ENCODE measurements at regions not wholly inside any gene's neighbourhood (a gene's known extent, or its start where the extent isn't known, plus 50 kb on each side); places are given as distances from the start of the nearest gene placed in this dataset.

DNA sequence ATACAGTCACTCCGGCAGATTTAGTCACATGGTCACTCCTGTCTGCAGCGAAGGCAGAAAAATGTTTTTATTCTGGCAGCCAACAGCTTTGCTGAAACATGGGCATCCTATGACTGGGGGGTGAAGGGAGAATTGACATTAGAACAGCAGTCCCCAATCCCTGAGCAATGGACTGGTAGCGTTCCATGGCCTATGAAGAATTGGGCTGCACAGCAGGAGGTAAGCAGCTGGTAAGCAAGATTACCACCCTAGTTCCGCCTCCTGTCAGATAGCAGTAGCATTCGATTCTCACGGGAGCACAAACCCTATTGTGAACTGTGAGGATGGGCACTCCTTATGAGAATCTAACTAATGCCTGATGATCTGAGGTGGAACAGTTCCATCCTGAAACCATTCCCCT lies 93.1 kb upstream of the FTMT start:
- peak in 2 of 8 experiments; percentile 27 to 31 for ATAC-seq (replicated peaks in 6 of 8)
- no peak overlapping the region for H3K4me3 ChIP-seq
- in situ Hi-C loops (cut with MboI; ENCODE audit: low pct_unique_long_range_greater_than_20kb in 2 of 9, low sequenced_read_pairs in 9 of 9, unreplicated experiment in 9 of 9): no loop called here
- peaks cover 0 to 13% of the 10 kb centered on the region in 2 donors for H3K4me1 ChIP-seq (replicated peaks in 1 of 2)
- H3K27ac ChIP-seq: no peak overlapping the region
- 45 to 100% (median 79%) methylated on average over 1 to 6 of the region's 6 CpGs; no CpG with 5 or more reads in 3 of the 10 experiments for WGBS, 10 experiments

GRCh38 chr5:121762426-121762825 lies 89.3 kb upstream of the FTMT start:
- ATAC-seq (replicated peaks in 6 of 8): no peak
- H3K4me1 ChIP-seq (replicated peaks in 1 of 2): peaks cover 0 to 6% of the 10 kb centered on the region in 2 donors
- 11 to 100% (median 89%) methylated on average over 1 of the region's 1 CpG; no CpG with 5 or more reads in 3 of the 10 experiments for WGBS, 10 experiments
- in situ Hi-C loops (cut with MboI; ENCODE audit: low pct_unique_long_range_greater_than_20kb in 2 of 9, low sequenced_read_pairs in 9 of 9, unreplicated experiment in 9 of 9): no loop called here
- no peak overlapping the region for H3K27ac ChIP-seq
- no peak overlapping the region for H3K4me3 ChIP-seq

DNA sequence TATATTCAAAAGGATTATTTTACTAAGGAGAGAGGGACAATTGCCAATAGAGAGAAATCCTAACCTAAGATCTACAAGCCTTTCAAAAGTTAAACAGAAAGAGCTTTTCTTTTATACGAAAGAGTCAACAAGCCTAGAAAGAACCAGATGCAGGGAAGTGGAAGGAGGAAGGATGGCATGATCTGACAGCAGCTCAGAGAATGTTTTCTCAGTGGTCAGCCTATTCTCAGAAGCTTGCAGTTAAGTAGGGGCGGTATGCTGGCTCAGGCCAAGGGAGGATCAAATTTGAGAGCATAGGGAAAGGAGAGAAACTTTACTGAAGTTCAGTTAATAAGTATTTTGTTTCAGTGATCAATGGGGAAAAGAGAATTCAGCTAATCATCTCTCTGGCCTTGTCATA lies 88.0 kb upstream of the FTMT start:
- in situ Hi-C loops (cut with MboI; ENCODE audit: low pct_unique_long_range_greater_than_20kb in 2 of 9, low sequenced_read_pairs in 9 of 9, unreplicated experiment in 9 of 9): no loop called here
- peak in 1 of 8 experiments; percentile 69 for ATAC-seq (replicated peaks in 6 of 8)
- Histone ChIP-seq H3K4me1 (replicated peaks in 1 of 2) (no peaks in the 10 kb centered on the region), H3K4me3 (no peak overlapping the region), H3K27ac (no peak overlapping the region)
- WGBS, 10 experiments: 17 to 100% (median 74%) methylated on average over 1 to 2 of the region's 2 CpGs

DNA sequence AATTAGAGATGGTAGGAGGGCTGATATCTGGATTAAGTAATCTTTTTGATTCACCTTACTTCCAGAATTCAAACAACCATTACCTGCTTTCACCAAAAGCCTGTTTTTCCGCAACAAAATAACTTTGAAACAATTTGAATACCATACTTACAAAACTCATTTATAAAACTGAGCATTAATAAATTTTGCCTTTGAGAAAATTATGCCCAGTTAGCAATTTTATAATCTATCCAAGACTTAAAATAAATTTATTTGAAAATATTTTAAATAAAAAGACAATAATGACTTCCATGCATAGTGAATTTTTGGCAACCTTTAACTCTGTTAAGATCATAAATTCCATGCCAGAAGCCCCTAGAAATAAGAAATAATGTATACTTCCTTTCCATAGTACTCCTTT lies 71.3 kb upstream of the FTMT start:
- in situ Hi-C loops (cut with MboI; ENCODE audit: low pct_unique_long_range_greater_than_20kb in 2 of 9, low sequenced_read_pairs in 9 of 9, unreplicated experiment in 9 of 9): no loop called here
- no peak overlapping the region for H3K4me3 ChIP-seq
- 0 to 100% (median 100%) methylated on average over 1 of the region's 1 CpG; no CpG with 5 or more reads in 1 of the 10 experiments for WGBS, 10 experiments
- ATAC-seq (replicated peaks in 6 of 8): no peak
- no peak overlapping the region for H3K27ac ChIP-seq
- peaks cover 0 to 2% of the 10 kb centered on the region in 2 donors for H3K4me1 ChIP-seq (replicated peaks in 1 of 2)

GRCh38 chr5:121783700-121784099 lies 68.0 kb upstream of the FTMT start:
- in situ Hi-C loops (cut with MboI; ENCODE audit: low pct_unique_long_range_greater_than_20kb in 2 of 9, low sequenced_read_pairs in 9 of 9, unreplicated experiment in 9 of 9): no loop called here
- Histone ChIP-seq H3K27ac (no peak overlapping the region), H3K4me1 (replicated peaks in 1 of 2) (peaks cover 0 to 2% of the 10 kb centered on the region in 2 donors), H3K4me3 (no peak overlapping the region)
- ATAC-seq (replicated peaks in 6 of 8): no peak
- 0 to 100% (median 83%) methylated on average over 1 to 3 of the region's 3 CpGs for WGBS, 10 experiments

DNA sequence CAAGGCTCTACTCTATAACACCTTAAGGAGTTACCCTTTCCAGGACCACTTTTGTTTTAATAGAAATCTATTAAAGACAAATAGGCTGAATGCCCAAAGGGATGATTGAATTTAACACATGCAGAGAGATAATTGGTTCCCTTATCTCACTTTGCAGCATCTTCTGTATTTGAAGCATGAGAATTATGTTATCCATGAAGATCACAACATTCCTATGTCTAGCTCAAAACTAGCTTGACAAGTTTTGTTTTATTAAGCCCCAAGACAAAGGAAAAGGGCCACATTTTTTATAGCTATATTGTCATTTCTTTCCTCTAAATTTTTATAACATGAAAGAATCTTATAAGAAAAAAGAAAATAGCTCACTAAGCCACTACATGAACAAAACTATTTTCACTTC lies 57.9 kb upstream of the FTMT start:
- Histone ChIP-seq H3K27ac (no peak overlapping the region), H3K4me3 (no peak overlapping the region), H3K4me1 (replicated peaks in 1 of 2) (peaks cover 0 to 4% of the 10 kb centered on the region in 2 donors)
- ATAC-seq (replicated peaks in 6 of 8): no peak
- in situ Hi-C loops (cut with MboI; ENCODE audit: low pct_unique_long_range_greater_than_20kb in 2 of 9, low sequenced_read_pairs in 9 of 9, unreplicated experiment in 9 of 9): no loop called here

GRCh38 chr5:121795511-121795910 lies 56.2 kb upstream of the FTMT start:
- H3K27ac ChIP-seq: no peak overlapping the region
- 0 to 68% (median 58%) methylated on average over 1 to 2 of the region's 2 CpGs; no CpG with 5 or more reads in 3 of the 10 experiments for WGBS, 10 experiments
- no peak for ATAC-seq (replicated peaks in 6 of 8)
- in situ Hi-C loops (cut with MboI; ENCODE audit: low pct_unique_long_range_greater_than_20kb in 2 of 9, low sequenced_read_pairs in 9 of 9, unreplicated experiment in 9 of 9): no loop called here
- H3K4me1 ChIP-seq (replicated peaks in 1 of 2): peaks cover 0 to 4% of the 10 kb centered on the region in 2 donors
- no peak overlapping the region for H3K4me3 ChIP-seq

- peak in 2 of 8 experiments; percentile 37 to 38 for ATAC-seq (replicated peaks in 6 of 8)
- WGBS, 10 experiments: 20 to 91% (median 66%) methylated on average over 2 to 9 of the region's 9 CpGs; no CpG with 5 or more reads in 1 of the 10 experiments
- in situ Hi-C loops (cut with MboI; ENCODE audit: low pct_unique_long_range_greater_than_20kb in 2 of 9, low sequenced_read_pairs in 9 of 9, unreplicated experiment in 9 of 9): no loop called here
- no peak overlapping the region for H3K4me3 ChIP-seq
- H3K27ac ChIP-seq: no peak overlapping the region
- H3K4me1 ChIP-seq (replicated peaks in 1 of 2): peaks cover 0 to 4% of the 10 kb centered on the region in 2 donors
Observed at GRCh38 chr5:121797681-121798518, 53.8 kb upstream of the FTMT start.
